BLaER1 (cell line): ENCODE measurements at regions not wholly inside any gene's neighbourhood (a gene's known extent, or its start where the extent isn't known, plus 50 kb on each side); places are given as distances from the start of the nearest gene placed in this dataset.

Experiments
- H3K27ac ChIP-seq: shearing (Covaris generic); formaldehyde crosslinking; 2 replicates; pipeline ENCODE4 v1.8.1; 2022
- H3K27me3 ChIP-seq: shearing (Covaris generic); formaldehyde crosslinking; 2 replicates; pipeline ENCODE4 v1.8.1; 2022
- H3K36me3 ChIP-seq: shearing (Covaris generic); formaldehyde crosslinking; 2 replicates; pipeline ENCODE4 v1.8.1; 2022
- H3K4me1 ChIP-seq: shearing (Covaris generic); formaldehyde crosslinking; 2 replicates; pipeline ENCODE4 v1.8.1; 2022
- H3K4me2 ChIP-seq: shearing (Covaris generic); formaldehyde crosslinking; 2 replicates; pipeline ENCODE4 v1.8.1; 2022
- H3K4me3 ChIP-seq: shearing (Covaris generic); formaldehyde crosslinking; 2 replicates; pipeline ENCODE4 v1.8.1; 2022
- H3K9ac ChIP-seq: shearing (Covaris generic); formaldehyde crosslinking; 2 replicates; pipeline ENCODE4 v1.8.1; 2022
- H3K9me3 ChIP-seq: shearing (Covaris generic); formaldehyde crosslinking; 2 replicates; pipeline ENCODE4 v1.8.1; 2022
- H4K20me1 ChIP-seq: shearing (Covaris generic); formaldehyde crosslinking; 2 replicates; pipeline ENCODE4 v1.8.1; 2022
- Cebpa-rat ChIP-seq: shearing (Covaris generic); IDR thresholded peaks from 2 replicates; pipeline ENCODE4 v1.8.1; 2022

DNA sequence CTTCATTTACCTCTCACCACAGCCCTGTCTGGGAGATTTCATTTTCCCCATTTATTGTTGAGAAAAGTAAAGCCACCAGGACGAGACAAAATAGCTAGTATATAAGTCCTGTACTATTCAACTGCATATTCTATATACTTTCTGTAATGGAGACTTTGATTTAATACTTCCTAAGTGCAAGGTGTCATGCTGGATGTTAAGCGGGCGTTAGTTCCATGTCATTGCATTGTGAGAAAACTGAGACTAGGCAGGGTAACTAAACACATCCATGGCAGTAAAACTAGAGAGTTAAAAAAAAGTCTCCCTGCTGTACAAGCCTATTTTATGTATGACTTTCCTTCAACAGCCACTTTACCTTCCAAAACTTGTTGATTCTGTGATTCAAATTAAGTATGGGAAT is 969.6 kb downstream of the STIM2 start:
- Histone ChIP-seq H4K20me1 (no peaks in the 10 kb centered on the region), H3K27ac (no peak overlapping the region), H3K9ac (no peak overlapping the region), H3K9me3 (no peaks in the 10 kb centered on the region), H3K4me1 (no peaks in the 10 kb centered on the region), H3K4me3 (no peak overlapping the region), H3K4me2 (no peak overlapping the region), H3K27me3 (no peaks in the 10 kb centered on the region), H3K36me3 (no peaks in the 10 kb centered on the region)
- TF ChIP-seq Cebpa-rat: no peak

DNA sequence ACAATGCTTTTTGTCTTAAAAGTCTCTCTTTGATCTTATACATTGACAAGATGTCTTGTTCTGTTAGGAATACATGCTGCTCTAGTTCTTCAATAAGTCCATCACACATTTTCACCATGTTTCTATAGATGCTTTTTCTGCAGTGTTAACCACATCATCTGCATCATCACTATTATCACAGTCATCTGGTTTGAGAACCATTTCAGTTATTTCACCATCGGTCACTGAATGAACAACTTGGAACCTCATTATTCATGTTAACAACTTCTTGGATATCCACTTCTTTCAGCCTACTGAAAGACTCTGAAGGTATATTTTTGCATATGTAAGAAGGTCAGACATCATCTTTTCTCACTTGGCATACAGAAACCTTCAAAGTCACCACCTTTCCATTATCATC is 975.2 kb downstream of the STIM2 start:
- Histone ChIP-seq H3K4me3 (no peak overlapping the region), H3K4me2 (no peak overlapping the region), H3K9ac (no peak overlapping the region), H3K9me3 (no peaks in the 10 kb centered on the region), H4K20me1 (no peaks in the 10 kb centered on the region), H3K27ac (no peak overlapping the region), H3K27me3 (no peaks in the 10 kb centered on the region), H3K36me3 (no peaks in the 10 kb centered on the region), H3K4me1 (no peaks in the 10 kb centered on the region)
- no peak for TF ChIP-seq Cebpa-rat

DNA sequence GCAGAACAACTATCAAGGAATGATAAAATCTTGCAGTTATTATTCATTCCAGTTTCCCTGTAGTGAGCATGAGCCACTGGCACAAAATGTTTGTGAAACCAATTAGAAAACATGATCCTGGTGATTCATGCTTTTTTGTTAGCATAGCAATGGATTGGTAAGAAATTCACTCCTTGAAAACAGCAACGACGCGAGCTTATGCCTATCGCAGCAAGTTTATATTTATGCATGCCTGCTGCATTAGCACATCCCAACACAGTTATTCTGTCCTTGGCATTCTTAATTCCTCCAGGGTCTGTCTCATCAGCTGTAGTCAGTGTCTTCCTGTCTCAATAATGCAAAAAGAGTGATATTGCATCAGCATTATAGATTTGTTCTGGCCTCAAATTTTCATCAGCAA is 975.9 kb downstream of the STIM2 start:
- Histone ChIP-seq H3K36me3 (no peaks in the 10 kb centered on the region), H3K9me3 (no peaks in the 10 kb centered on the region), H4K20me1 (no peaks in the 10 kb centered on the region), H3K9ac (no peak overlapping the region), H3K4me3 (no peak overlapping the region), H3K4me1 (no peaks in the 10 kb centered on the region), H3K27me3 (no peaks in the 10 kb centered on the region), H3K27ac (no peak overlapping the region), H3K4me2 (no peak overlapping the region)
- no peak for TF ChIP-seq Cebpa-rat

DNA sequence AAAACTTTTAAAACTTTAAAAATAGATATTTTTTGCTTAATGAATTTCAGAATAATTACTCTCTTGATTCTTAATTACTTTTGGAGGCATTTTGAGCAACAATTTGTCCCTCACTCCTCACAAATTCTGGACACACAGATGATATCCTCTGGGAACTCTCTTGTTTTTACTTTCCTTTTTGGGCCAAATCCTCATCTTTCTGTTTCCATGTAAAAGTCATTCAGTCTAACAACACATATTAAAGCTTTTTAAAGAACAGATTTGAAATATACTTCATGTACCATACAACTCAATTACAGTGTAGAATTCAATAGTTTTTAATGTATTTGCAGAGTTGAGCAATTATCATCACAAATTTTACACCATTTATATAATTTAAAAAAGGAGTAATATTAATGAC is 983.1 kb downstream of the STIM2 start:
- Histone ChIP-seq H3K27me3 (no peaks in the 10 kb centered on the region), H4K20me1 (no peaks in the 10 kb centered on the region), H3K4me2 (no peak overlapping the region), H3K36me3 (no peaks in the 10 kb centered on the region), H3K9ac (no peak overlapping the region), H3K9me3 (no peaks in the 10 kb centered on the region), H3K4me1 (no peaks in the 10 kb centered on the region), H3K4me3 (no peak overlapping the region), H3K27ac (no peak overlapping the region)
- TF ChIP-seq Cebpa-rat: no peak

DNA sequence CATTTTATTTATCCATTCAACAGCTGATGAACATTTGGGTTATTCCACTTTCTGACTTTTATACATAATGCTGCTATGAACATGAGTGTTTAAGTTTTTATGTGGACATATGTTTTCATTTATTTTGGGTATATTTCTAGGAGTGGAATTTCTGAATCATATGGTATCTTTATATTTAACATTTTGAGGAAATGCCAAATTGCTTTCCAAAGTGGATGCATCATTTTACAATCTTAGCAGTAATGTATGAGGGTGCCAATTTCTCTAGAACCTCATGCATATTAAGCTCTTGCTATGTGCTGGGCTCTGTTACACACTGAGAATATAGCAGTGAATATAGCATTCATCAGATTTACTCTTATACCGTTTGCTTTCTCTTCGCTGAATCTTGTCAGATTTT is 983.7 kb downstream of the STIM2 start:
- TF ChIP-seq Cebpa-rat: no peak
- H3K4me3 ChIP-seq: no peak overlapping the region
- H3K27ac ChIP-seq: no peak overlapping the region
- H4K20me1 ChIP-seq: no peaks in the 10 kb centered on the region
- no peaks in the 10 kb centered on the region for H3K9me3 ChIP-seq
- no peaks in the 10 kb centered on the region for H3K36me3 ChIP-seq
- no peak overlapping the region for H3K9ac ChIP-seq
- no peaks in the 10 kb centered on the region for H3K4me1 ChIP-seq
- no peaks in the 10 kb centered on the region for H3K27me3 ChIP-seq
- H3K4me2 ChIP-seq: no peak overlapping the region

DNA sequence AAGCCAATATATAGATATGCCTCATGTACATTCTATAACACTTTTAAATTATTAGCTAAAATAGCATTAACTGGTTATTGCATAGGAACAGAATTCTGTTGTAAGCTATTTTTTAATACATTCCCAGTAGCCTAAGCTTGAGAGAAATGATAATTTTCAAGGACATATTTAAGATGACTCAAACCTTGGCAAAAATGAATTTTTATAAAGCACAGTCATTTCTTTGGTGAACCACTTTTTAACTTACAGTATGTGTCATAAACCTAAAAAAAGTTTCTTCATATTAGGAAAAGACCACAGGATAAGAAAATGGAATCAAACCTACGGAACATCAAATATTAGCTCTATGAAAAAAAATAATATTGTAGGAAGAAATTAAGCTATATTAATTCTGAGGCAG is 986.3 kb downstream of the STIM2 start:
- Histone ChIP-seq H3K27me3 (no peaks in the 10 kb centered on the region), H3K4me3 (no peak overlapping the region), H3K27ac (no peak overlapping the region), H3K4me2 (no peak overlapping the region), H3K4me1 (no peaks in the 10 kb centered on the region), H4K20me1 (no peaks in the 10 kb centered on the region), H3K36me3 (no peaks in the 10 kb centered on the region), H3K9me3 (no peaks in the 10 kb centered on the region), H3K9ac (no peak overlapping the region)
- no peak for TF ChIP-seq Cebpa-rat

DNA sequence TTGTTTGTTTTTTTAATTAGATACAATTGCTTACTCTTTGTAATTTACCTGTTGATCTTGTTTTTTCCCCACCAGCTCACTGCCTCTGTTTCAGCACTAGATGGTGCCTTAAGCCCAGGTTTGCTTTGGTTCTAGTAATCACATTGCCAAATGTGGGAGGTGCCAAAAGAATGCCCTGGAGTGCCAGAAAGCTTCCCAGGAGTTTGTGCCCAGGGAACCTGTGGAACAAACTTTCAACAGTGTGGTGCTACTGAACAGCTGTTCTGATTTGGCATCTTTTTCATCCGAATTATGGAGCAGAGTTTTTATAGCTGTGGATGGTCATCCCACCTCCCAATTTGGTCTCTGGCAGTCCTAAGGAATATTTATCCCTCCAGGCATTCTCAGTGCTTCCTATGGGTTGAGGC is 1000.7 kb downstream of the STIM2 start:
- H3K36me3 ChIP-seq: no peaks in the 10 kb centered on the region
- no peak overlapping the region for H3K4me3 ChIP-seq
- H3K9me3 ChIP-seq: no peaks in the 10 kb centered on the region
- no peaks in the 10 kb centered on the region for H3K27me3 ChIP-seq
- no peak for TF ChIP-seq Cebpa-rat
- no peaks in the 10 kb centered on the region for H4K20me1 ChIP-seq
- H3K9ac ChIP-seq: no peak overlapping the region
- no peak overlapping the region for H3K27ac ChIP-seq
- H3K4me1 ChIP-seq: no peaks in the 10 kb centered on the region
- H3K4me2 ChIP-seq: no peak overlapping the region

DNA sequence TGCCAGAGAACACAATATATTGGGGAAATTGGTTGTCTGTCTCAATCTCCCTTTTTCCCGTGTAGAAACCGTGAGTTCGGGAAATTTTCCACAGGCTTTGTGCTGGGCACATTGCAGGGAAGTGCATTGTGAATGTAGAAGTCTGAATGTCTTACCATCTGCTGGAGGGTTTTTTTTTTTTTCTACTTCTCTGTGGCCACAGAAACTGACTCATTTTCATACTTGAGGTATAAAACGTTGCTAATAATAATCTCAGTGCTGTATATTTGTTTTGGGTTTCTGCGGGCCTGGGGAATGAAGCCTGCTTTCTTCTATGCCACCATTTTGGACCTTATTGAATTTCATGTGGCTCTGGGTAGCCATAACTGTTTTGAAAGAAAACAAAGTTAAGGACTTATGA is 1001.2 kb downstream of the STIM2 start:
- no peak overlapping the region for H3K4me3 ChIP-seq
- no peaks in the 10 kb centered on the region for H4K20me1 ChIP-seq
- no peak overlapping the region for H3K4me2 ChIP-seq
- no peaks in the 10 kb centered on the region for H3K9me3 ChIP-seq
- no peak for TF ChIP-seq Cebpa-rat
- H3K27me3 ChIP-seq: no peaks in the 10 kb centered on the region
- no peak overlapping the region for H3K9ac ChIP-seq
- no peaks in the 10 kb centered on the region for H3K36me3 ChIP-seq
- H3K4me1 ChIP-seq: no peaks in the 10 kb centered on the region
- H3K27ac ChIP-seq: no peak overlapping the region

DNA sequence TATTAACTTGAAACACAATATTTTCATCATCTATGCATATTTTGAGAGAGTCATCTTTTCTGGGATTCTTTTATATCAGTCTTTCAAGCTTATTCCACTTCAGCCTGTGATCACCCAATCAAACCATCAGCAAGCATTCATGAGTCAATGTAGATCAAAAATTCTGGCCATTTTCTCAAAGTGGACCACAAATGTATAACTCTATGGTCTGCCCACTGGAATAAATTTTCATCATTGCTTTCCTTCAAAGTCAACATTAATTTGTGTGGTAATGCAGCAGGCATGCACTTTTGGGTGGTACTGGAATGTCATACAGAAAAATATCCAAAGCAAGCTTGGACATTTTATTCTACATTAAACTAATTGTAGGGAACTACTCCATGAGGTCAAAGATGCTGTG is 1013.0 kb downstream of the STIM2 start:
- no peak overlapping the region for H3K27ac ChIP-seq
- no peaks in the 10 kb centered on the region for H3K4me1 ChIP-seq
- no peaks in the 10 kb centered on the region for H4K20me1 ChIP-seq
- no peaks in the 10 kb centered on the region for H3K9me3 ChIP-seq
- H3K4me3 ChIP-seq: no peak overlapping the region
- H3K4me2 ChIP-seq: no peak overlapping the region
- no peak for TF ChIP-seq Cebpa-rat
- H3K27me3 ChIP-seq: no peaks in the 10 kb centered on the region
- no peak overlapping the region for H3K9ac ChIP-seq
- no peaks in the 10 kb centered on the region for H3K36me3 ChIP-seq

DNA sequence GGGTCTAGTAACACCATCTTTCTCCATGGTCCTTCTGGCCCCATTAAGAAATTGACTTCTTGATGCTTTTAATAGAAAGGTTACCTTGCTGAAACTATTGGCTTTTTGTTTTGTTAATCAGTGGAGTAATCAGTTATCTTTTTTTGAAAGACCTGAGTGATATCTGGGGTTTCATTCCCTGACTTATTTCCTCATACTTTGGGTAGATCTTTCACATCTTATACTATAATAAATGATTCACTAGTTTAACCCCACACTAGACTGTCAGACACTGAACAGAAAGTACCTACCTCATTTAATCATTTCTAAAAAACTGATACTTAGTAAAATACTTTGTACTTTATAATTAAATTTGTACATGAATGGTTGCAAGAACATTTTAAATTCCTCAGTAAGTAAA is 1021.1 kb downstream of the STIM2 start:
- Histone ChIP-seq H3K36me3 (no peaks in the 10 kb centered on the region), H3K4me2 (no peak overlapping the region), H3K9ac (no peak overlapping the region), H3K27ac (no peak overlapping the region), H3K27me3 (no peaks in the 10 kb centered on the region), H3K4me1 (no peaks in the 10 kb centered on the region), H3K9me3 (no peaks in the 10 kb centered on the region), H3K4me3 (no peak overlapping the region), H4K20me1 (no peaks in the 10 kb centered on the region)
- TF ChIP-seq Cebpa-rat: no peak

DNA sequence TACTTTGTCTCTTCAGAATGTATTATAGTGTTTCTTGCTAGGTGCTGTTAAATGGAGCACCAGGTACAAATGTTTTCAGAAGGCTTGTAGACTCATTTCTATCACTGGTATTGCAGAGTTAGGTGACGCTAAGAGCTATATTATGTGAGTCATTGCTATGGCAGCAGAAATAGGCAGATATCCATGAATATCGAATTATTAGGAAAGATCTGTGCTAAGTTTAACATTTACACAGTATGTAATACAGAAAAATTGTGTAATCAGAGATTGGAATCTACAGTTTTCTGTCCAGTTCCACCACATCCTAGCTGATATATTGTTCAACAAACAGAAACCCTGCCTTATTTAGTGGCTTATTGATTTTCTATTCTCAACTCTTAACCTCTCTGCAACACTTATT is 1025.5 kb downstream of the STIM2 start:
- no peaks in the 10 kb centered on the region for H3K4me1 ChIP-seq
- no peak overlapping the region for H3K27ac ChIP-seq
- no peaks in the 10 kb centered on the region for H3K9me3 ChIP-seq
- H4K20me1 ChIP-seq: no peaks in the 10 kb centered on the region
- H3K36me3 ChIP-seq: no peaks in the 10 kb centered on the region
- no peaks in the 10 kb centered on the region for H3K27me3 ChIP-seq
- H3K4me3 ChIP-seq: no peak overlapping the region
- H3K9ac ChIP-seq: no peak overlapping the region
- no peak for TF ChIP-seq Cebpa-rat
- no peak overlapping the region for H3K4me2 ChIP-seq
